Calu3 (cell line): ENCODE measurements at regions not wholly inside any gene's neighbourhood (a gene's known extent, or its start where the extent isn't known, plus 50 kb on each side); places are given as distances from the start of the nearest gene placed in this dataset.

ENCODE experiments used
- BruUV-seq: library from RNA; stranded (reverse); fragments of 400-500 nt; replicated peaks from 2 replicates; lab custom pipeline; 2021; lab: Mats Ljungman, UMichigan
- CTCF ChIA-PET: fragments of 300-600 bp; sonication (Branson Sonifier 250); formaldehyde crosslinking; loops from one replicate; lab custom pipeline; 2022; ENCODE audit warnings: antibody characterized with exemption; lab: Charles Lee
- DNase-seq: peaks from one replicate; pipeline ENCODE4 v3.0.0; 2022
- H3K27ac Mint-ChIP-seq: one replicate; pipeline ENCODE4 v1.8.0; 2022; ENCODE audit warnings: mixed read lengths; ENCODE audit not compliant: unreplicated experiment
- H3K27me3 Mint-ChIP-seq: one replicate; pipeline ENCODE4 v1.8.0; 2022; ENCODE audit warnings: mixed read lengths; ENCODE audit not compliant: unreplicated experiment
- H3K36me3 Mint-ChIP-seq: one replicate; pipeline ENCODE4 v1.8.0; 2022; ENCODE audit warnings: mild to moderate bottlenecking, moderate library complexity, mixed read lengths; ENCODE audit not compliant: insufficient read depth, unreplicated experiment
- H3K4me1 Mint-ChIP-seq: one replicate; pipeline ENCODE4 v1.8.0; 2022; ENCODE audit warnings: mild to moderate bottlenecking, low read depth, mixed read lengths; ENCODE audit not compliant: unreplicated experiment
- H3K4me3 Mint-ChIP-seq: one replicate; pipeline ENCODE4 v1.8.0; 2022; ENCODE audit warnings: mild to moderate bottlenecking, low read depth, moderate library complexity, mixed read lengths; ENCODE audit not compliant: unreplicated experiment
- H3K9me3 Mint-ChIP-seq: one replicate; pipeline ENCODE4 v1.8.0; 2022; ENCODE audit warnings: low read depth, mixed read lengths; ENCODE audit not compliant: unreplicated experiment
- CTCF ChIP-seq: fragments of 200-600 bp; IDR thresholded peaks from one replicate; pipeline ENCODE4 v1.8.0; 2022; ENCODE audit warnings: antibody characterized with exemption; ENCODE audit not compliant: unreplicated experiment
- intact Hi-C: fragments of 100-400 bp; cut with micrococcal nuclease; formaldehyde crosslinking; loops from one replicate; pipeline ENCODE4 v1.10.0; 2022; ENCODE audit not compliant: unreplicated experiment

GRCh38 chr22:48369789-48370507 lies 1457.7 kb downstream of the BRD1 start:
- Mint-ChIP-seq H3K27me3 (no peaks in the 10 kb centered on the region), H3K4me1 (no peaks in the 10 kb centered on the region), H3K27ac (no peak overlapping the region), H3K4me3 (no peak overlapping the region), H3K9me3 (peaks cover 14% of the 10 kb centered on the region), H3K36me3 (no peaks in the 10 kb centered on the region)
- CTCF ChIA-PET = no interaction called here
- intact Hi-C loops = no loop called here
- no peak for TF ChIP-seq CTCF
- BruUV-seq = no TSS peak
- DNase-seq = no peak

- DNase-seq = no peak
- no peak overlapping the region for H3K27ac Mint-ChIP-seq
- CTCF ChIA-PET = no interaction called here
- BruUV-seq = no TSS peak
- H3K4me3 Mint-ChIP-seq = no peak overlapping the region
- H3K4me1 Mint-ChIP-seq = no peaks in the 10 kb centered on the region
- no peak for TF ChIP-seq CTCF
- H3K36me3 Mint-ChIP-seq = no peaks in the 10 kb centered on the region
- peaks cover 15% of the 10 kb centered on the region for H3K9me3 Mint-ChIP-seq
- intact Hi-C loops = no loop called here
- H3K27me3 Mint-ChIP-seq = no peaks in the 10 kb centered on the region
These were observed 1458.6 kb downstream of the BRD1 start for GRCh38 chr22:48368975-48369525.

- peaks cover 14% of the 10 kb centered on the region for H3K9me3 Mint-ChIP-seq
- no peaks in the 10 kb centered on the region for H3K27me3 Mint-ChIP-seq
- H3K27ac Mint-ChIP-seq = no peak overlapping the region
- no peaks in the 10 kb centered on the region for H3K36me3 Mint-ChIP-seq
- CTCF ChIA-PET = no interaction called here
- no TSS peak for BruUV-seq
- H3K4me3 Mint-ChIP-seq = no peak overlapping the region
- intact Hi-C loops = no loop called here
- no peak for DNase-seq
- no peaks in the 10 kb centered on the region for H3K4me1 Mint-ChIP-seq
- no peak for TF ChIP-seq CTCF
These were observed 1459.9 kb downstream of the BRD1 start for GRCh38 chr22:48367731-48368130.

- no peaks in the 10 kb centered on the region for H3K36me3 Mint-ChIP-seq
- no peaks in the 10 kb centered on the region for H3K27me3 Mint-ChIP-seq
- H3K9me3 Mint-ChIP-seq = peaks cover 9% of the 10 kb centered on the region
- no peak overlapping the region for H3K4me3 Mint-ChIP-seq
- TF ChIP-seq CTCF = no peak
- intact Hi-C loops = no loop called here
- no peak overlapping the region for H3K27ac Mint-ChIP-seq
- CTCF ChIA-PET = no interaction called here
- no peaks in the 10 kb centered on the region for H3K4me1 Mint-ChIP-seq
- no peak for DNase-seq
- no TSS peak for BruUV-seq
These were observed 1461.1 kb downstream of the BRD1 start for GRCh38 chr22:48366591-48366990.
